ENCODE measurements at regions not wholly inside any gene's neighbourhood (a gene's known extent, or its start where the extent isn't known, plus 50 kb on each side); places are given as distances from the start of the nearest gene placed in this dataset.
A peak's percentile ranks its signal among the peaks of the same experiment; 100 is the strongest.

- no peaks in the 10 kb centered on the region for H3K27me3 ChIP-seq (ENCODE audit: control insufficient read depth, insufficient read depth, low read length)
- no peaks in the 10 kb centered on the region for H3K36me3 ChIP-seq (ENCODE audit: control insufficient read depth, insufficient read depth, low read length)
- TF ChIP-seq CTCF (IDR thresholded peaks at IDR 0.05; ENCODE audit: insufficient read depth, low read length, severe bottlenecking), result no peak
- no peak for FAIRE-seq
- H3K4me3 ChIP-seq (ENCODE audit: low read depth, low read length), result no peak overlapping the region
- DNase-seq (ENCODE audit: low read depth), result peak; percentile 92
These were observed 625.7 kb upstream of the LMCD1 start for GRCh38 chr3:7875925-7876324.

GRCh38 chr3:7876741-7877297, 624.8 kb upstream of the LMCD1 start:
- no peak for TF ChIP-seq CTCF (IDR thresholded peaks at IDR 0.05; ENCODE audit: insufficient read depth, low read length, severe bottlenecking)
- FAIRE-seq (no peak), DNase-seq (ENCODE audit: low read depth) (peak; percentile 77)
- Histone ChIP-seq H3K4me3 (ENCODE audit: low read depth, low read length) (no peak overlapping the region), H3K27me3 (ENCODE audit: control insufficient read depth, insufficient read depth, low read length) (no peaks in the 10 kb centered on the region), H3K36me3 (ENCODE audit: control insufficient read depth, insufficient read depth, low read length) (no peaks in the 10 kb centered on the region)

- H3K4me3 ChIP-seq (ENCODE audit: low read depth, low read length), result no peak overlapping the region
- DNase-seq (ENCODE audit: low read depth), result no peak
- no peaks in the 10 kb centered on the region for H3K36me3 ChIP-seq (ENCODE audit: control insufficient read depth, insufficient read depth, low read length)
- TF ChIP-seq CTCF (IDR thresholded peaks at IDR 0.05; ENCODE audit: insufficient read depth, low read length, severe bottlenecking), result no peak
- FAIRE-seq, result no peak
- no peaks in the 10 kb centered on the region for H3K27me3 ChIP-seq (ENCODE audit: control insufficient read depth, insufficient read depth, low read length)
These were observed 624.3 kb upstream of the LMCD1 start for GRCh38 chr3:7877312-7877711.

GRCh38 chr3:7879572-7879971, 622.1 kb upstream of the LMCD1 start:
- H3K27me3 ChIP-seq (ENCODE audit: control insufficient read depth, insufficient read depth, low read length), result no peaks in the 10 kb centered on the region
- DNase-seq (ENCODE audit: low read depth), result no peak
- TF ChIP-seq CTCF (IDR thresholded peaks at IDR 0.05; ENCODE audit: insufficient read depth, low read length, severe bottlenecking), result no peak
- no peak overlapping the region for H3K4me3 ChIP-seq (ENCODE audit: low read depth, low read length)
- H3K36me3 ChIP-seq (ENCODE audit: control insufficient read depth, insufficient read depth, low read length), result no peaks in the 10 kb centered on the region
- FAIRE-seq, result no peak

- no peaks in the 10 kb centered on the region for H3K36me3 ChIP-seq (ENCODE audit: control insufficient read depth, insufficient read depth, low read length)
- DNase-seq (ENCODE audit: low read depth) (no peak), FAIRE-seq (no peak)
- H3K4me3 ChIP-seq (ENCODE audit: low read depth, low read length), result no peak overlapping the region
- H3K27me3 ChIP-seq (ENCODE audit: control insufficient read depth, insufficient read depth, low read length), result no peaks in the 10 kb centered on the region
- no peak for TF ChIP-seq CTCF (IDR thresholded peaks at IDR 0.05; ENCODE audit: insufficient read depth, low read length, severe bottlenecking)
These were observed 619.7 kb upstream of the LMCD1 start for GRCh38 chr3:7881946-7882345.

GRCh38 chr3:7897655-7898054, 604.0 kb upstream of the LMCD1 start:
- H3K27me3 ChIP-seq (ENCODE audit: control insufficient read depth, insufficient read depth, low read length), result no peaks in the 10 kb centered on the region
- FAIRE-seq, result no peak
- no peak for TF ChIP-seq CTCF (IDR thresholded peaks at IDR 0.05; ENCODE audit: insufficient read depth, low read length, severe bottlenecking)

More at GRCh38 chr3:7897655-7898054, 604.0 kb upstream of the LMCD1 start:
- DNase-seq (ENCODE audit: low read depth), result no peak
- Histone ChIP-seq H3K36me3 (ENCODE audit: control insufficient read depth, insufficient read depth, low read length) (no peaks in the 10 kb centered on the region), H3K4me3 (ENCODE audit: low read depth, low read length) (no peak overlapping the region)

All from bronchial epithelial cell (primary cell).